SK-N-MC (cell line): ENCODE measurements at regions not wholly inside any gene's neighbourhood (a gene's known extent, or its start where the extent isn't known, plus 50 kb on each side); places are given as distances from the start of the nearest gene placed in this dataset.
A peak's percentile ranks its signal among the peaks of the same experiment; 100 is the strongest.

Experiments used
- DNase-seq: peaks from one replicate; pipeline ENCODE4 v3.0.0-alpha.2; 2011; ENCODE audit warnings: low read depth, low spot score
- H3K27ac ChIP-seq: fragments of 200-600 bp; sonication (generic); 2 replicates; pipeline ENCODE4 v1.5.1; 2016; ENCODE audit warnings: mixed run types
- H3K36me3 ChIP-seq: fragments of 200-600 bp; sonication (generic); 2 replicates; pipeline ENCODE4 v1.6.1; 2017; ENCODE audit warnings: antibody characterized with exemption, low read length, mixed read lengths; ENCODE audit not compliant: insufficient read depth
- H3K4me3 ChIP-seq: fragments of 200-600 bp; sonication (generic); 2 replicates; pipeline ENCODE4 v1.5.1; 2016
- H3K9ac ChIP-seq: fragments of 200-600 bp; sonication (generic); 2 replicates; pipeline ENCODE4 v1.8.0; 2017; ENCODE audit warnings: mixed run types, mixed read lengths; ENCODE audit not compliant: insufficient read length
- H3K9me3 ChIP-seq: fragments of 200-600 bp; sonication (generic); 2 replicates; pipeline ENCODE4 v1.6.1; 2017; ENCODE audit warnings: low read depth, mild to moderate bottlenecking, antibody characterized with exemption, low read length, moderate library complexity, mixed read lengths
- EZH2 ChIP-seq: fragments of 200-600 bp; sonication (generic); IDR thresholded peaks from one replicate; pipeline ENCODE4 v1.6.1; 2017; ENCODE audit warnings: antibody characterized with exemption
- FOXP2 ChIP-seq: optimal IDR thresholded peaks from 2 replicates; pipeline ENCODE3; 2011; ENCODE audit warnings: mild to moderate bottlenecking, moderate library complexity; ENCODE audit not compliant: insufficient read depth; ENCODE audit errors: extremely low read length, control extremely low read depth
- POLR2AphosphoS5 ChIP-seq: IDR thresholded peaks from 2 replicates; pipeline ENCODE4 v1.6.1; 2012; ENCODE audit warnings: mild to moderate bottlenecking, low read depth, low read length, borderline replicate concordance

GRCh38 chr2:5990086-5990485 lies 297.9 kb downstream of the SOX11 start:
- Histone ChIP-seq H3K36me3 (no peaks in the 10 kb centered on the region), H3K27ac (no peak overlapping the region), H3K4me3 (no peak overlapping the region), H3K9ac (no peak overlapping the region), H3K9me3 (no peaks in the 10 kb centered on the region)
- TF ChIP-seq FOXP2 (no peak), EZH2 (no peak), POLR2AphosphoS5 (no peak)
- no peak for DNase-seq

GRCh38 chr2:5991305-5991968 lies 299.3 kb downstream of the SOX11 start:
- Histone ChIP-seq H3K4me3 (no peak overlapping the region), H3K27ac (no peak overlapping the region), H3K9ac (no peak overlapping the region), H3K36me3 (no peaks in the 10 kb centered on the region), H3K9me3 (no peaks in the 10 kb centered on the region)
- TF ChIP-seq FOXP2 = no peak
- TF ChIP-seq POLR2AphosphoS5 = no peak
- no peak for TF ChIP-seq EZH2
- DNase-seq = no peak

GRCh38 chr2:5995832-5996231 lies 303.6 kb downstream of the SOX11 start:
- Histone ChIP-seq H3K9me3 (no peaks in the 10 kb centered on the region), H3K36me3 (no peaks in the 10 kb centered on the region), H3K9ac (no peak overlapping the region), H3K27ac (no peak overlapping the region), H3K4me3 (no peak overlapping the region)
- DNase-seq = no peak
- TF ChIP-seq POLR2AphosphoS5 (no peak), EZH2 (no peak), FOXP2 (no peak)

- no peak for DNase-seq
- Histone ChIP-seq H3K9ac (no peak overlapping the region), H3K9me3 (no peaks in the 10 kb centered on the region), H3K4me3 (no peak overlapping the region), H3K36me3 (no peaks in the 10 kb centered on the region), H3K27ac (no peak overlapping the region)
- TF ChIP-seq FOXP2 = no peak
- no peak for TF ChIP-seq POLR2AphosphoS5
- no peak for TF ChIP-seq EZH2
These were observed 316.0 kb downstream of the SOX11 start for GRCh38 chr2:6008186-6008585.

GRCh38 chr2:6008726-6009125 lies 316.5 kb downstream of the SOX11 start:
- H3K4me3 ChIP-seq = peak overlapping the region; percentile 38
- TF ChIP-seq FOXP2 (no peak), EZH2 (no peak), POLR2AphosphoS5 (no peak)
- H3K9ac ChIP-seq = no peak overlapping the region
- no peak for DNase-seq
- H3K27ac ChIP-seq = no peak overlapping the region
- no peaks in the 10 kb centered on the region for H3K9me3 ChIP-seq
- no peaks in the 10 kb centered on the region for H3K36me3 ChIP-seq

GRCh38 chr2:6010163-6010562 lies 318.0 kb downstream of the SOX11 start:
- TF ChIP-seq POLR2AphosphoS5 (no peak), FOXP2 (no peak), EZH2 (no peak)
- Histone ChIP-seq H3K4me3 (no peak overlapping the region), H3K9ac (no peak overlapping the region), H3K27ac (no peak overlapping the region), H3K9me3 (no peaks in the 10 kb centered on the region), H3K36me3 (no peaks in the 10 kb centered on the region)
- DNase-seq = no peak

GRCh38 chr2:6011921-6012320 lies 319.7 kb downstream of the SOX11 start:
- Histone ChIP-seq H3K9ac (no peak overlapping the region), H3K36me3 (no peaks in the 10 kb centered on the region), H3K9me3 (no peaks in the 10 kb centered on the region), H3K27ac (peak overlapping the region; percentile 35; the same call in 1 of the 2 replicates), H3K4me3 (peak overlapping the region; percentile 39)
- TF ChIP-seq FOXP2 (peak; percentile 29), EZH2 (no peak)
- peak; percentile 81 for DNase-seq

GRCh38 chr2:6017736-6018286 lies 325.6 kb downstream of the SOX11 start:
- Histone ChIP-seq H3K36me3 (no peaks in the 10 kb centered on the region), H3K27ac (no peak overlapping the region), H3K9me3 (no peaks in the 10 kb centered on the region), H3K4me3 (no peak overlapping the region), H3K9ac (no peak overlapping the region)
- TF ChIP-seq EZH2 (no peak), POLR2AphosphoS5 (no peak), FOXP2 (no peak)
- DNase-seq = no peak

GRCh38 chr2:6024229-6024628 lies 332.0 kb downstream of the SOX11 start:
- no peak overlapping the region for H3K9ac ChIP-seq
- H3K36me3 ChIP-seq = no peaks in the 10 kb centered on the region
- TF ChIP-seq FOXP2 = no peak
- no peak for TF ChIP-seq POLR2AphosphoS5
- no peak for TF ChIP-seq EZH2

More at GRCh38 chr2:6024229-6024628, 332.0 kb downstream of the SOX11 start:
- DNase-seq = no peak
- peak overlapping the region; percentile 37 for H3K4me3 ChIP-seq
- H3K27ac ChIP-seq = peak overlapping the region; percentile 60; the same call in 1 of the 2 replicates
- no peaks in the 10 kb centered on the region for H3K9me3 ChIP-seq
